GM12864 (cell line): ENCODE measurements at regions not wholly inside any gene's neighbourhood (a gene's known extent, or its start where the extent isn't known, plus 50 kb on each side); places are given as distances from the start of the nearest gene placed in this dataset.
"Not testable (repeated sequence)": the region's sequence is repeated elsewhere in the genome, so short reads cannot be mapped to it uniquely, and the experiment has no call there.

Experiments
- DNase-seq: peaks from one replicate; pipeline ENCODE4 v3.0.0-alpha.2; 2011; ENCODE audit warnings: low read depth
- H3K4me3 ChIP-seq: 2 replicates; pipeline ENCODE4 v1.5.1; 2011; ENCODE audit warnings: mild to moderate bottlenecking, low read depth, low read length, control low read depth
- CTCF ChIP-seq: IDR thresholded peaks from 2 replicates; pipeline ENCODE4 v1.5.1; 2011; ENCODE audit warnings: low read depth, mild to moderate bottlenecking, moderate library complexity, low read length, control low read depth, inconsistent platforms; ENCODE audit errors: missing control alignments

- H3K4me3 ChIP-seq, result no peak overlapping the region
- DNase-seq, result no peak
- TF ChIP-seq CTCF, result no peak
Observed at GRCh38 chrX:84865113-84865512, 138.6 kb upstream of the APOOL start.

- DNase-seq, H3K4me3 ChIP-seq: not testable (repeated sequence)
Observed at GRCh38 chrX:84870281-84870680, 133.4 kb upstream of the APOOL start.

GRCh38 chrX:84872160-84872771 lies 131.4 kb upstream of the APOOL start:
- H3K4me3 ChIP-seq, DNase-seq: not testable (repeated sequence)

- no peak overlapping the region for H3K4me3 ChIP-seq
- no peak for TF ChIP-seq CTCF
- no peak for DNase-seq
Observed at GRCh38 chrX:84873176-84873575, 130.5 kb upstream of the APOOL start.

GRCh38 chrX:84876876-84877275 lies 126.8 kb upstream of the APOOL start:
- no peak for DNase-seq
- no peak for TF ChIP-seq CTCF
- H3K4me3 ChIP-seq, result no peak overlapping the region

- H3K4me3 ChIP-seq, result no peak overlapping the region
- TF ChIP-seq CTCF, result no peak
- no peak for DNase-seq
Observed at GRCh38 chrX:84893897-84894296, 109.8 kb upstream of the APOOL start.

GRCh38 chrX:84907324-84907968 lies 96.2 kb upstream of the APOOL start:
- no peak for TF ChIP-seq CTCF
- H3K4me3 ChIP-seq, result no peak overlapping the region
- no peak for DNase-seq

GRCh38 chrX:84909151-84909550 lies 94.5 kb upstream of the APOOL start:
- no peak overlapping the region for H3K4me3 ChIP-seq
- DNase-seq, result no peak
- TF ChIP-seq CTCF, result no peak
